ENCODE measurements at regions not wholly inside any gene's neighbourhood (a gene's known extent, or its start where the extent isn't known, plus 50 kb on each side); places are given as distances from the start of the nearest gene placed in this dataset.
A peak's percentile ranks its signal among the peaks of the same experiment; 100 is the strongest.

- H3K27me3 Mint-ChIP-seq (ENCODE audit: low read depth) = no peaks in the 10 kb centered on the region
- no peaks in the 10 kb centered on the region for H3K36me3 Mint-ChIP-seq (ENCODE audit: low read depth)
- no peaks in the 10 kb centered on the region for H3K9me3 Mint-ChIP-seq
- no peak for TF ChIP-seq CTCF (IDR thresholded peaks at IDR 0.05; ENCODE audit: unreplicated experiment in 3 of 3)
- no peak overlapping the region for H3K27ac Mint-ChIP-seq
- no peak overlapping the region for H3K4me3 Mint-ChIP-seq
- no peaks in the 10 kb centered on the region for H3K4me1 Mint-ChIP-seq
These were observed 75.8 kb downstream of the LSMEM1 start for GRCh38 chr7:112556633-112557032.

GRCh38 chr7:112566442-112567324, 85.9 kb downstream of the LSMEM1 start:
- Mint-ChIP-seq H3K27ac (no peak overlapping the region), H3K4me3 (no peak overlapping the region), H3K4me1 (peaks cover under 1% of the 10 kb centered on the region), H3K9me3 (no peaks in the 10 kb centered on the region), H3K27me3 (ENCODE audit: low read depth) (no peaks in the 10 kb centered on the region), H3K36me3 (ENCODE audit: low read depth) (no peaks in the 10 kb centered on the region)
- no peak for TF ChIP-seq CTCF (IDR thresholded peaks at IDR 0.05; ENCODE audit: unreplicated experiment in 3 of 3)

- no peaks in the 10 kb centered on the region for H3K36me3 Mint-ChIP-seq (ENCODE audit: low read depth)
- TF ChIP-seq CTCF (IDR thresholded peaks at IDR 0.05; ENCODE audit: unreplicated experiment in 3 of 3) = no peak
- peaks cover 7% of the 10 kb centered on the region for H3K4me1 Mint-ChIP-seq
These were observed 86.6 kb downstream of the LSMEM1 start for GRCh38 chr7:112567388-112567787.

GRCh38 chr7:112571852-112572607, 91.2 kb downstream of the LSMEM1 start:
- H3K4me1 Mint-ChIP-seq = peaks cover 27% of the 10 kb centered on the region
- TF ChIP-seq CTCF (IDR thresholded peaks at IDR 0.05; ENCODE audit: unreplicated experiment in 3 of 3) = no peak
- H3K4me3 Mint-ChIP-seq = no peak overlapping the region
- H3K27ac Mint-ChIP-seq = peak overlapping the region; percentile 13 to 70 (median 69)
- no peaks in the 10 kb centered on the region for H3K36me3 Mint-ChIP-seq (ENCODE audit: low read depth)
- no peaks in the 10 kb centered on the region for H3K27me3 Mint-ChIP-seq (ENCODE audit: low read depth)
- H3K9me3 Mint-ChIP-seq = peaks cover 5% of the 10 kb centered on the region

More at GRCh38 chr7:112567388-112567787, 86.6 kb downstream of the LSMEM1 start:
- no peak overlapping the region for H3K27ac Mint-ChIP-seq
- H3K27me3 Mint-ChIP-seq (ENCODE audit: low read depth) = no peaks in the 10 kb centered on the region
- H3K4me3 Mint-ChIP-seq = no peak overlapping the region
- no peaks in the 10 kb centered on the region for H3K9me3 Mint-ChIP-seq

- H3K27me3 Mint-ChIP-seq (ENCODE audit: low read depth) = no peaks in the 10 kb centered on the region
- H3K9me3 Mint-ChIP-seq = peaks cover 5% of the 10 kb centered on the region
- peak overlapping the region; percentile 13 to 70 (median 69) for H3K27ac Mint-ChIP-seq
- H3K36me3 Mint-ChIP-seq (ENCODE audit: low read depth) = no peaks in the 10 kb centered on the region
- no peak for TF ChIP-seq CTCF (IDR thresholded peaks at IDR 0.05; ENCODE audit: unreplicated experiment in 3 of 3)
- H3K4me3 Mint-ChIP-seq = no peak overlapping the region
- peaks cover 27% of the 10 kb centered on the region for H3K4me1 Mint-ChIP-seq
These were observed 92.0 kb downstream of the LSMEM1 start for GRCh38 chr7:112572669-112573301.
